Upper lobe of left lung (tissue), 4 donors: ENCODE measurements at regions not wholly inside any gene's neighbourhood (a gene's known extent, or its start where the extent isn't known, plus 50 kb on each side); places are given as distances from the start of the nearest gene placed in this dataset.

Experiments used
- CTCF ChIP-seq, 6 experiments: fragments of 450-650 bp in 4 of 6; fragments of 200-600 bp in 2 of 6; sonication (generic) in 2 of 6; IDR thresholded peaks; one replicate each; pipeline ENCODE4 v1.5.1; 2016 to 2019; ENCODE audit warnings: antibody characterized with exemption in 6 of 6
- POLR2A ChIP-seq, 4 donors: fragments of 450-650 bp; IDR thresholded peaks; one replicate each; pipeline ENCODE4 v1.5.1; 2016 to 2017; ENCODE audit warnings: antibody characterized with exemption in 4 of 4, mild to moderate bottlenecking in 2 of 4

- TF ChIP-seq CTCF (IDR thresholded peaks at IDR 0.05) (no peak), POLR2A (IDR thresholded peaks at IDR 0.05) (no peak)
Observed at GRCh38 chr9:16986556-16986955, 116.1 kb upstream of the BNC2 start.
